ENCODE measurements at regions not wholly inside any gene's neighbourhood (a gene's known extent, or its start where the extent isn't known, plus 50 kb on each side); places are given as distances from the start of the nearest gene placed in this dataset.
A peak's percentile ranks its signal among the peaks of the same experiment; 100 is the strongest.

DNA sequence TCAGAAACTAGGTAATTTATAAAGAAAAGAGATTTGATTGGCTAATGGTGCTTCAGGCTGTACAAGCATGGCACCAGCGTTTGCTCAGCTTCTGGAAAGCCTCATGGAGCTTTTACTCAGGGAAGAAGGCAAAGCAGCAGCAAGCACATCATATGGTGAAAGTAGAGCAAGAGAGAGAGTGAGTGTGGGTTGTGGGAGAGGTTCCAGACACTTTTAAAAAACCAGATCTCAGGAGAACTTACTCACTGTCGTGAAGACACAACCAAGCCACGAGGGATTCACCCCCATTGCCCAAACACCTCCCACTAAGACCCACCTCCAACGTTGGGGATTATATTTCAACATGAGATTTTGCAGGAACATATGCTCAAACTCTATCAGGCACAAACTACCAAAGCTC is 554.6 kb upstream of the TNP1 start:
- in situ Hi-C loops (cut with MboI; ENCODE audit: low pct_unique_long_range_greater_than_20kb, low sequenced_read_pairs): no loop called here
- no peak for DNase-seq

DNA sequence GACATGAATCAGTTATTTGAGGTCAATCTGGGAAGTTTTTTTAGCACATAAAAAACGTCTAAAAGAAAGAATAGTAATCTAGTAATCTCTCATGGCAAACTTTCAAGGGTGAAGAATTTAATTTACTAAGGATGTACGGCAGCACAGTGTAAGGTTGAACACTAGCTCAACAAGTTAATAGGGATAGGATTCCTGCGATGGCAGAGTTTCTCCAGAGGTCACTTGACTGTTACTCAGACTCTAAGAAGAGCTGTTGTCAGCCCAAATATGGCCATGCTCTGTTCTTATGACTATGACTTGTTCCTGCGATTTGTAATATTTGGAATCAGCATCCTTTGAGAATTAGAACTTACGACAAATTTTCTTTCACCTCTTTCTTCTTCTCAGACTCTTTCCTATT is 553.3 kb upstream of the TNP1 start:
- in situ Hi-C loops (cut with MboI; ENCODE audit: low pct_unique_long_range_greater_than_20kb, low sequenced_read_pairs): no loop called here
- DNase-seq: no peak

DNA sequence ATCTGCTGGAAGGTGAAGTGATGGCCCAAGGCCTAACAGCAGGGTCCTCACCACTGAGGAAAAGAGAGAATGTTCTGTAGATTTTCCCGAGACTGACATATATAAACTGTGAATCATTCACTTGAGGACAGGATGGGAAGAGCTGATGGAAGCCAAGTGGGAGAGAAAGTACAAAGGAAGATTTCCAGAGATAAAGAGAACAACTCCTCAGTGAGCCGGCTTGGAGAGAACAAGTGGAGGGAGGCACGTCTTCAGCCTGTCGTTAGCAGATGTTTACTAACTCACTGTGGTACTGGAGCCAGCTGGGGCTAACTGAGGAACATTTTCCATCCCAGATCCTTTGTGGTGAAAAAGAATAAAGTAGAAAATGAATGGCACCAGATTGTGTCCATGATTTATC is 552.9 kb upstream of the TNP1 start:
- in situ Hi-C loops (cut with MboI; ENCODE audit: low pct_unique_long_range_greater_than_20kb, low sequenced_read_pairs): no loop called here
- no peak for DNase-seq

DNA sequence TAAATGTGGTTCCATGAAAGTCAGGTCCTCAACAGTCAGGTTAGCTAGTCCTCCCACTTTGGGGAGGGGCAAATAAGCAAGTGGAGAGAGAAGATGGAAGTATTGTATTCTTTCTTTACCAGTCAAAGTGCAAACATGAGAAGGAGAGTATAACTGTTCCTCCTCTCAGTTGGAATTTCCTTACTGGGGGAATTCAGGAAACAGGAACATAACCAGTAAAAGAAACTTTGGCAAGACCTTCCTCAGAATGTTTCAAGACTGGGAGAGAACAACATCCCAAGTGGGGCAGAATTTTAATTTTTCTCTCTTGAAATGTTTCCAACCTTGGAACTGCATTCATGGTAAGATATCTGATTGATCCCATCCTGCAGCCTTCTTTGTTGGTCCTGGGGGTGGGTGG is 552.4 kb upstream of the TNP1 start:
- in situ Hi-C loops (cut with MboI; ENCODE audit: low pct_unique_long_range_greater_than_20kb, low sequenced_read_pairs): no loop called here
- no peak for DNase-seq

- no peak for DNase-seq
- in situ Hi-C loops (cut with MboI; ENCODE audit: low pct_unique_long_range_greater_than_20kb, low sequenced_read_pairs): no loop called here
These were observed 550.8 kb upstream of the TNP1 start for GRCh38 chr2:217410681-217410960.

DNA sequence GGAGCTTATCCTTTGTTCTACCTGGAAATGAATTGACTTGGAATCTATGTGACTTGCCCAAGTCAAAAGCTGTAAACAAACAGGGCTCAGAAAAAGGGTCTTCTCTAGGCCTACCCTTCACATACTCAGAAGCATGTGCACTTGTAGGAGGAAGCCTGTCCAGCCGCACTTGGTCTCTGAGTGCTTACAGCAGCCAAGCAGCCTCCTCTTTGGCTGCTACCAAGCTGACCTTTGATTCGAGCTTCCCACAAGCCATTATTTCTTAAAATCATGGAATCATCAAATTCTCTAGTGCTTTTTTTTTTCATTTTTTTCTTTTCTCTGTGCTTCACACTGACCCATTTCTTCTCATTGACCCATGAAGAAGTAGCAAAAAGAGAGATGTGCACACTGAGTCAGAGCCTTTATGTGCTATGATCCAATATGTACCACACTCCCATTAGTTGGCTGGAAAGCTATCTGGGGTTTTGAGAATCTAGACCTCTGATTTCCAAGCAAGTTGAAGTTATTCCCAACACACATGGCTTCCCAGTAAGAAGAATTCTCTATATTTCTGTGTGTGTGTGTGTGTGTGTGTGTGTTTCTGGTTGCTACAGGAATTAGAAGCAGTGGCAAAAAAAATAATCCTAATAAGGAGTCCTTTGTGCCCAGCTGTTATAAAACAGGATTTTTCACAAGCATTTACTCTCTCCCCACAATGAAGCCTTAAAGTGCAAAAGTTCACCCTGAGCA is 550.3 kb upstream of the TNP1 start:
- in situ Hi-C loops (cut with MboI; ENCODE audit: low pct_unique_long_range_greater_than_20kb, low sequenced_read_pairs): no loop called here
- no peak for DNase-seq

GRCh38 chr2:217407362-217407761 is 547.5 kb upstream of the TNP1 start:
- in situ Hi-C loops (cut with MboI; ENCODE audit: low pct_unique_long_range_greater_than_20kb, low sequenced_read_pairs): no loop called here
- no peak for DNase-seq

DNA sequence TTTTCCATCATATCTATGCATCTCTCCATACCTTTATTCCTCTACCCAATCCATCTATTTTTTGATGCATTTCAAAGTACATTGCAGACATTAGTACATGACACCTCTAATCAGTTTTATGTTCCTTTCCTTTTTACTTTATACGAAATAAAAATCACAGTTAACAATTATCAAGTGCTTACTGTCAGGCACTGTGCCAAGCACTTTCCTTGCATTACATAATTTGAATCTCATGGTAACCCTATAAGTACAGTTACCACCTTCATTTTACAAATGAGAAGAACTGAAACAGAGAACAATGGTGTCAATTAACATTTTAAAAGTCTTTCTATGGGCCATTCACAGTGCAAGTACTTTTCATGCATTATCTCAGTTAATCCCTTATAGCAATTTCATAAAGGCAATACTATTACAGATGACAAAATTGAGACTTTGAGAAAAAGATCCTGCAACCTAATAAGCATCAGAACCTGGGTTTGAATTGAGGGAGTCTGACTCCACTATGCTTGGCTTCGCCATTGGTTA is 544.4 kb upstream of the TNP1 start:
- DNase-seq: no peak
- in situ Hi-C loops (cut with MboI; ENCODE audit: low pct_unique_long_range_greater_than_20kb, low sequenced_read_pairs): no loop called here

DNA sequence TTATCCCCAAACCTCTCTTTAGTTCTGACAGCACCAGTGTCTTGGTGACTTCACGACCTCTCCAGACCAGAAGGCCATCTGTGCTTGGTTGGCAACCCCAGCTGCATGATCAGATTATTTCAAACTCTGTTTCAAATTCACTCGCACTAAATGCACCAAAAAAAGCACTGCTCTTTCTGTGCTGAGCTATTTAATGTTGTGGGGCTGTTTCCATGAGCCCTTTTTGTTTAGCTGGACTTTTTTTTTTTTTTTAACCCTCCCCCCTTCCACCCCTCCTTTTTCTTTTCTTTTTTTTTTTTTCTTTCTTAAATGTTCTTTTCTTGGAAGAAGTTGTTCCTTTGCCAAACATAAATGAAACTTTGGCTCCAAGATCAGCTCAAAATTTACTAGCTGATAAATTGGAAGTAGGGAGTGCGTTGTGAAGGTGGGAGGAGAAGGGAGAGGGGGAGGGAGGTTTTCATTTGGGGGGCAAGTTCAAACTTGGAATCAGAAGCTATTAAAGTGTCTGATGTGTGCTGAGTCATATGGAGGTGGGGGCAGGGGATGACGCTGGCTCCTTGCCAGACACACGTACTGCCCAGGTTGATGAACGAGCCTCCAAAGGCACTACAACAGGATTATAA is 543.0 kb upstream of the TNP1 start:
- DNase-seq: no peak
- in situ Hi-C loops (cut with MboI; ENCODE audit: low pct_unique_long_range_greater_than_20kb, low sequenced_read_pairs): no loop called here

GRCh38 chr2:217402144-217402543 is 542.3 kb upstream of the TNP1 start:
- in situ Hi-C loops (cut with MboI; ENCODE audit: low pct_unique_long_range_greater_than_20kb, low sequenced_read_pairs): no loop called here
- DNase-seq: no peak

DNA sequence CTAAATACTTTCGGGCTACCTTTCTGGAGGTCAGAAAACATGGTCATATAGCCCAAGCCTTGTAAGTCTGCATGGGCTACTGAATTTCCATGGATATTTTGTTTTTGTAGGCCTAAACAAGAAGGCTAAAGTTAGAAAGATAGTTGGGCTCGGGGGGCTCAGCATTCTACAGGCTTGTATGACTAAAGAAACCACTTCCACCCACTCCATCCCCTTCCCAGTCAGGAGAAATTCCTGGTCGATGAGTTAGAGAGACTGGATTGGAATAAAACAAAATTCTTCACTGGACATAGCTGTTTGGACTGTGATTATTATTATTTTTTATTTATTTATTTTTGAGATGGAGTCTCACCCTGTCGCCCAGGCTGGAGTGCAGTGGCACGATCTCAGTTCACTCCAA is 539.4 kb upstream of the TNP1 start:
- in situ Hi-C loops (cut with MboI; ENCODE audit: low pct_unique_long_range_greater_than_20kb, low sequenced_read_pairs): no loop called here

DNA sequence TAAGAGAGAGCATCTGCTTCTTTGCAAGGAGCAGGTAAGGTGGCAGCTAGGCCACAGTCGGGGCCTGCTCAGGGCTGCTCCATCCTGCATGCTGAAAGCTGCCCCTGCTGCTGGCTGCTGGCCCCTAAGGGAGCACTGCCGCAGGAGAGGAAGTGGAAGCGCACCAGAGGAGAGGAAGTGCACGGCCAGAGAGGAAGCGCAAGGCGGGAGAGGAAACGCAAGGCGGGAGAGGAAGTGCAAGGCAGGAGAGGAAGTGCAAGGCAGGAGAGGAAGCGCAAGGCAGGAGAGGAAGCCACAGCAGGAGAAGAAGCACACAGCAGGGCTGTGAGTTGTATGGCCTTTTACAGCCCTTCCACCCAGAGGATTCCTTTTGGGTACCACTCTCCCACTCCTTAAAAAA is 539.0 kb upstream of the TNP1 start:
- in situ Hi-C loops (cut with MboI; ENCODE audit: low pct_unique_long_range_greater_than_20kb, low sequenced_read_pairs): no loop called here
- DNase-seq: peak; percentile 12

More for the DNA sequence above, 539.4 kb upstream of the TNP1 start:
- no peak for DNase-seq

DNA sequence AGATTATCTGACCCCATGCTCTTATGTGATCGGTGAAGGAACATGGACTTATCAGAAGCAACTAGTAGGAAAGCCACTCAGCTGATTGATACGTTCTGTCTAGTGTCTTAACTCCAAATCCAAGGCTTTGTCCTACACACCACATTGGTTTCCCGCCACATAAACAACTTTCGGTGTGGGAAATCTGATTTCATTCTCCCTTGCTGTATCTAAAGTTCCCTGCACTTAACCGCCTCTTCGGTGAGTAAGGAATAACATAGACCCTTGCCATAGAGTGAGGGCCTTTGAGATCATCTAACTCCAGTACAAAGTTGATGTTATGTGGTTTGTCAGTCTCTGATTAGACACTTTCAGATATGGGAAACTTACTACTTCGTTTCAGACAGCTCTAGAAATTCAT is 538.2 kb upstream of the TNP1 start:
- in situ Hi-C loops (cut with MboI; ENCODE audit: low pct_unique_long_range_greater_than_20kb, low sequenced_read_pairs): no loop called here
- DNase-seq: no peak

DNA sequence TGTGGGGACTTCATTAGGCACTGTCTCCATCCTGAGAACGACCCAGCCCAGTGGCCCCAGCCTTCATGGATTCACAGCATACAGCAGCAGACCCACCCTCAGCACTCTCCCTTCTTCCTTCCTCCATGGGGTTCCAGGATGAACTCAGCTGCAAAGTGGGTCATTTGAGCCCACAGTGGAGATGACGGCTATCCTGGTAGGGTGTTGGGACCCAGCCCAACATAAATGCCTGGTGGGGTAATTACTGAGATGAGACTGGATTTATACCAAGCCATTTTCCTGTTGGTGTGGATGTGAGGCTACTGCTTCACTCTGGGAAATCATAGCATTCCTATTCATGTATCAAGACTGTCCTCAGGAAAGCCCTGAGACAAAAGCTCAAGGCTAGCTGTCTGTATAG is 536.7 kb upstream of the TNP1 start:
- no peak for DNase-seq
- in situ Hi-C loops (cut with MboI; ENCODE audit: low pct_unique_long_range_greater_than_20kb, low sequenced_read_pairs): no loop called here

DNA sequence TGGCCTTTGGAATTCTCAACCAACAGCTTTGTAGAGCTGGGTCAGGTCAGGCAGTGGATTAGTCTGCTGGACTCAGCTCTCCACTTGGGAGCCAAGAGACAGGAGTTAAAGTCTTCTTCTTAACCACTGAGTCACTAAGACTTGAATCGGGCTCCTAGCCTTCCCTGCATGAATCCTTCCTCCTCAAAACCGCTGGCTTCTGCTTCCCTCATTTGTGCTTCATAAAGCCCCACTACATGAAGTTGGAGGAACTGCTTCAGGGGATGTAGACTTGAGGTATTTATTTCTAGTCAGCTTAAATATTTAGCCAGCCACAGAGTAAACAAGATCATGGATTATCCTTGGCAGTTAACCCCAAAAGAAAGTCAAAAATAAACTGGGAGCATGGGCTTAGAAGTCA is 536.3 kb upstream of the TNP1 start:
- in situ Hi-C loops (cut with MboI; ENCODE audit: low pct_unique_long_range_greater_than_20kb, low sequenced_read_pairs): no loop called here
- no peak for DNase-seq

DNA sequence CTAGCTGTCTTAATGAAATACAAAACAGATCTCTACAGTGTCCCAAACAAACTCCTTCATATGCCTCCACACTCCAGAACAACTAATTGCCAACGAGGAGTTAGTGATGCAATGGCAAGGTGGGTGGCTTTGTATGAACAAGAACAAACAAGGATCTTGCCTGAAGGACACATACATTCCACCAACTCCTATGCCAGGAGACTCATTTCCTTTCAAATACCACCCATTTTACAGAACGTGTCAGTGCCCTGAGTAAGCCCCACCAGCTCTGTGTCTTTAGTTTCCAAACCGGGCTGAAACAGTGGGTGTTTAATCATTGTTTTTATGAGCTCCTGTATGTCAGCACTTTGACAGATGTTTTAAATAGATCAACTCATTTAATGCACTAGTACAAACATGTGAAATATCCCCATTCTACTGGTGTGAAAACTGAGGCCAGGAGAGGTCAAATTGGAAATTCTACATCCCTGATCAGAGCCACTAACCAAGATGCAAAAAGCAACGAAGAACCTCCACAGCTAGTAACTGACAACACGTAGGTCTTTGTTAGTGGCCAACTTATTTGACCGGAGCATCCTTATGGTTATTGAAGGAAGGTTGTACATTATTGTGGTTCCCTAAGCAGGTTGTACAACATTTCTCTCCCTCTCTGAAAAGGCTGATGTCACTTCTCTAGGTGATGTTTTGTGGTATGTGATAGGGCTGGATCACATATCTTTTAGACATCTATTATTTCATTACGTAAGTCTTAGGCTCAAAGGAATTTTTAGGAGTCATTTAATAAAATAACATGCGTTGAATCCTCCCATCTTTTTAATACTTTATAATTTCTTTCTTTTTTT is 534.9 kb upstream of the TNP1 start:
- in situ Hi-C loops (cut with MboI; ENCODE audit: low pct_unique_long_range_greater_than_20kb, low sequenced_read_pairs): no loop called here
- DNase-seq: no peak

DNA sequence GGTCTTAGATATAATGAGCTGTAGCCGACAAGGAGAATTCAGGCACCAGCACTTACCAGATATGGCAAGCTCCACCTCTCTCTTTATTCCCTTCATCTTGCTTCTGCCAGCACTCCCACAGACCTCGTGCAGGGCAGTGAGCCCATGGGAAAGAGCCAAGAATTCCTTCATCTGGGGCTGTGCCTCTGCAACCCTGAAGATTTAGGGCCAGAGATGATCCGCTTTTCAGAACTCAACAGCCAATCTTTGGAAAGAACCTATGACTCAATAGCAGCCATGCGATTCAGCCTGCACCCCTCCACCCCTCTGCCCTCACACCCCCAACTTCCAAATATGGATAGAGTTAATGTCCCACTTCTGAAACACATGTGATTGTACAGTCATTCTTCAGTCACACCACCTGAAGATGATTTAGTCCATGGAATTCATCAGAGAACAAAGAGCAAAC is 533.7 kb upstream of the TNP1 start:
- DNase-seq: no peak
- in situ Hi-C loops (cut with MboI; ENCODE audit: low pct_unique_long_range_greater_than_20kb, low sequenced_read_pairs): no loop called here

GRCh38 chr2:217392930-217393584 is 533.2 kb upstream of the TNP1 start:
- DNase-seq: no peak
- in situ Hi-C loops (cut with MboI; ENCODE audit: low pct_unique_long_range_greater_than_20kb, low sequenced_read_pairs): no loop called here

DNA sequence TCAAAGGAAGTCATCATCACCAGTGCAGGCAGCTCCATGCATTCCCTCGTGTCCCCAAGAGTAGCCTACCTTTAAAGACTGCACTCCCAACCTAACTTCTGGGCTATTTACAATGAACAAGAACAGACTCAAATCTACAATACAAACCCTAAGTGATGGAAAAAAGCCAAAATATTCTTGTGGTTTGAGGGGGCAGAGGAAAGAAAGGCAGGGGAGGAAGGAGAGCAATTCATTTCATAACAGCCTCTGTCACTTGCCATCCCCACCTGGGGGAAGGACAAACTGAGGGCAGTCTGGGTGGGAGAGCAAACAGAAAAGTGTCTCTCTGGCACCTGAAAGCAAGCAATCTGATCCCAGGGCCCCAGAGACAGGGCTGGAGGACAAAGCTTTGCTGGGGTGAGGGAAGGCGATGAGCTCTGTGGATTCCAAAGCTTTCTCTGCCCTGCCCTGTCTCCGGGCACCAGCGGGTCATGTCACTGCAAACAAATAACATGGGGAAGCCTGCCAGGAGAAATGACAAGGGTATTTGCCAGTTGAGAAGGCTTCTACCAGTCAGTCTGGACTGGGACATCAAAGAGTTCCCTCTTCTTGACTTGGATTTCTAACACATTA is 528.0 kb upstream of the TNP1 start:
- no peak for DNase-seq
- in situ Hi-C loops (cut with MboI; ENCODE audit: low pct_unique_long_range_greater_than_20kb, low sequenced_read_pairs): no loop called here

Measured in KBM-7 (cell line).